ENCODE measurements at regions not wholly inside any gene's neighbourhood (a gene's known extent, or its start where the extent isn't known, plus 50 kb on each side); places are given as distances from the start of the nearest gene placed in this dataset.

DNA sequence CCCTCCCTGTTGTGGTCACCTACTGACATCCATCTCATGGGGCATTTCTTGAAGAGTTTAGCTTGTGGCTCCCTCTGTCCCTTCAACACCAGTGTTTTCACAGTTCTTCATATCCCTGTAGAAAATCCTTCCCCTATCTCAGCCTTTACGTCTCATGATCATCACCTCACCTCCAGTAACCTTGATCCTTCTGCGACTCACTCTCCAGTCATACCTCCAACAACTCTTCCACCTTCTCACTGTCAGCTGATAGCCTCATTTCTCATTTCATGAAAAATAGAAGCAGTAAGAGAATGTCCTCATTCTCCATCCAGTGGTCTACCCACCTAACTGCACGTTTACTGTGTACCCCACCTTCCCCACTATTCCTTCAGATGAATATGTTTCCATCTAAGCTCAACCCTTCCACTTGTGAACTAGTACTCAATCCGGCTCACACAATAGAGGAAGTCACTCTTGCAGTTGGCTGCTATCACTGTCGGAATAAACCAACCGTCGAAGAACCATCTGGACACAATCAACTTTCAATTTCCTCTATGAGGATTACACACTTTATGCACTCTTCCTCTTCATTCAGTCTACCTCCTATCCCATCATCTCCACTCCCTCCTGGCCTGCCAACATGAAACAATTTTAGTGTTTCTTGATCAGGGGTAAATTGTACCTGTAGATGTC lies 256.0 kb downstream of the AHR start:
- H3K9me3 ChIP-seq (ENCODE audit: insufficient read depth, low read depth, low read length) = no peaks in the 10 kb centered on the region
- no peak for TF ChIP-seq EZH2phosphoT487 (IDR thresholded peaks at IDR 0.05; ENCODE audit: borderline replicate concordance)
- TF ChIP-seq, protein P1, sequence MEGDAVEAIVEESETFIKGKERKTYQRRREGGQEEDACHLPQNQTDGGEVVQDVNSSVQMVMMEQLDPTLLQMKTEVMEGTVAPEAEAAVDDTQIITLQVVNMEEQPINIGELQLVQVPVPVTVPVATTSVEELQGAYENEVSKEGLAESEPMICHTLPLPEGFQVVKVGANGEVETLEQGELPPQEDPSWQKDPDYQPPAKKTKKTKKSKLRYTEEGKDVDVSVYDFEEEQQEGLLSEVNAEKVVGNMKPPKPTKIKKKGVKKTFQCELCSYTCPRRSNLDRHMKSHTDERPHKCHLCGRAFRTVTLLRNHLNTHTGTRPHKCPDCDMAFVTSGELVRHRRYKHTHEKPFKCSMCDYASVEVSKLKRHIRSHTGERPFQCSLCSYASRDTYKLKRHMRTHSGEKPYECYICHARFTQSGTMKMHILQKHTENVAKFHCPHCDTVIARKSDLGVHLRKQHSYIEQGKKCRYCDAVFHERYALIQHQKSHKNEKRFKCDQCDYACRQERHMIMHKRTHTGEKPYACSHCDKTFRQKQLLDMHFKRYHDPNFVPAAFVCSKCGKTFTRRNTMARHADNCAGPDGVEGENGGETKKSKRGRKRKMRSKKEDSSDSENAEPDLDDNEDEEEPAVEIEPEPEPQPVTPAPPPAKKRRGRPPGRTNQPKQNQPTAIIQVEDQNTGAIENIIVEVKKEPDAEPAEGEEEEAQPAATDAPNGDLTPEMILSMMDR (conservative IDR thresholded peaks at IDR 0.05; ENCODE audit: low read length) = peak; percentile 28
- no peaks in the 10 kb centered on the region for H3K4me1 ChIP-seq (ENCODE audit: insufficient read depth, low read length, poor library complexity, severe bottlenecking)
- H3K4me2 ChIP-seq (ENCODE audit: low read depth, low read length, poor library complexity, severe bottlenecking) = no peak overlapping the region
- H3K9ac ChIP-seq (ENCODE audit: low read depth, low read length, poor library complexity, severe bottlenecking) = no peak overlapping the region
- H3K79me2 ChIP-seq (ENCODE audit: insufficient read depth, low read length) = no peaks in the 10 kb centered on the region
- H3K27me3 ChIP-seq (ENCODE audit: insufficient read depth, low read length, poor library complexity, severe bottlenecking) = peaks cover 26% of the 10 kb centered on the region
- H3K36me3 ChIP-seq (ENCODE audit: insufficient read depth, low read length) = no peaks in the 10 kb centered on the region
- no peaks in the 10 kb centered on the region for H3F3A ChIP-seq (ENCODE audit: low read depth)
- H4K20me1 ChIP-seq (ENCODE audit: insufficient read depth, low read length, poor library complexity, severe bottlenecking) = no peaks in the 10 kb centered on the region
- no peak overlapping the region for H3K4me3 ChIP-seq (ENCODE audit: low read length, poor library complexity, severe bottlenecking)
- H3K9me2 ChIP-seq (replicated peaks; ENCODE audit: low read depth, low read length) = no peaks in the 10 kb centered on the region
- H2AFZ ChIP-seq (ENCODE audit: low read length) = no peak overlapping the region

DNA sequence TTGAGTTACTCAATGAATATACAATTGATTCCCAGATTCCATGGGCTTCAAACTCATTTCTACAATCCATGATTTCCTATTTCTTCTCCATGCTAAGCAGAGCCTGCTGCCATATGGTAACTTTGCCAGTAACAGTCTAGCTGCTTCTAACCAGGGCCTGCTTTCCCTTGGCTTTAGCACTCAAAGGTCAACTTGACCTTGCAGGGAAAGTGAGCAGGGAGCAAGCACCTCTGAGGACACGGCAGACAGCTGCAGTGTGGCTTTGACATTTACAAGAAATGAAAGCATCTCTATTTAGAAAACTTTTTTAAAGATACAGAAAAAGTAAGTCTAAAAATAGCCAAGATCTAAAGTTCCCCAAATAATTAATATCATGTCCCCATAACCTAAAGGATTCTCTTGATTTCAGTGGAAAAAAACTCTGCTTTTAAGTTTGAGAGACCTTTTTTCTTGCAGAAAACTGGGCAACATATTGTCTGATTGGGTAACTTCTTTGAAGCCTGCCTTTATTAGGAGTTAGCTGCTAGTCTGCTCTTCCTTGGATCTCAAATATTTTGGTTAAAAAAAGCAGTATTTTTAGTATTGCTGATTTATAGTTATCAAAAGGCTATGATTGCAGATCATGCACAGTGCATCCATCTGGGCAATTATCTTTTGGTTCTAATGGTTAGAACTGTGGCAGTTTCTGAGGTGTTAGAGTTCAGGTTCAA lies 257.9 kb downstream of the AHR start:
- TF ChIP-seq EZH2phosphoT487 (IDR thresholded peaks at IDR 0.05; ENCODE audit: borderline replicate concordance) = no peak
- TF ChIP-seq, protein P1 (conservative IDR thresholded peaks at IDR 0.05; ENCODE audit: low read length) = no peak
- Histone ChIP-seq H3K4me1 (ENCODE audit: insufficient read depth, low read length, poor library complexity, severe bottlenecking) (no peaks in the 10 kb centered on the region), H4K20me1 (ENCODE audit: insufficient read depth, low read length, poor library complexity, severe bottlenecking) (no peaks in the 10 kb centered on the region), H3F3A (ENCODE audit: low read depth) (no peaks in the 10 kb centered on the region), H3K4me2 (ENCODE audit: low read depth, low read length, poor library complexity, severe bottlenecking) (no peak overlapping the region), H3K9ac (ENCODE audit: low read depth, low read length, poor library complexity, severe bottlenecking) (no peak overlapping the region), H3K79me2 (ENCODE audit: insufficient read depth, low read length) (no peaks in the 10 kb centered on the region), H2AFZ (ENCODE audit: low read length) (no peak overlapping the region), H3K9me2 (replicated peaks; ENCODE audit: low read depth, low read length) (no peaks in the 10 kb centered on the region), H3K27me3 (ENCODE audit: insufficient read depth, low read length, poor library complexity, severe bottlenecking) (peaks cover 46% of the 10 kb centered on the region), H3K4me3 (ENCODE audit: low read length, poor library complexity, severe bottlenecking) (no peak overlapping the region), H3K36me3 (ENCODE audit: insufficient read depth, low read length) (no peaks in the 10 kb centered on the region), H3K9me3 (ENCODE audit: insufficient read depth, low read depth, low read length) (no peaks in the 10 kb centered on the region)

DNA sequence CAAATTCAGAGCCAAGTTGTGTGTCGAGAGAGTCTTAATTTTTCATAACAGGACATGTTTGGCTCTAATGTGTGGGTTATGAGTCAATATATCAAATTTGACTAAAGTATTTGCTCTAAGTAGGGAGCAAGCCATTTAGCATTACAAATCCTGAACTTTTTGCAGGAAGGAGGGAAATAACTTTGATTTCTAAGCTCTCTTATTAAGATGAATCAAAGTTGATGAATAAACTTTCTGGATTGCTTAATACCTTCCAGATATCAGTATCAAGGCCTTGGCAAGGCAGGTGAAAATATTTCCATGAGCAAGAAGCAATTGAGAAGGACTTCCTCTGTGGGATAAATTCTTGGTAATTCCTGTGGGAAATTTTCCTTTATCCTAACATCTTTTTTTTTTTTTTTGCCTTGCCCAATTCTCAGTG lies 258.8 kb downstream of the AHR start:
- Histone ChIP-seq H4K20me1 (ENCODE audit: insufficient read depth, low read length, poor library complexity, severe bottlenecking) (no peaks in the 10 kb centered on the region), H3K9me2 (replicated peaks; ENCODE audit: low read depth, low read length) (no peaks in the 10 kb centered on the region), H3K79me2 (ENCODE audit: insufficient read depth, low read length) (no peaks in the 10 kb centered on the region), H3K4me3 (ENCODE audit: low read length, poor library complexity, severe bottlenecking) (no peak overlapping the region), H3K4me1 (ENCODE audit: insufficient read depth, low read length, poor library complexity, severe bottlenecking) (no peaks in the 10 kb centered on the region), H3K36me3 (ENCODE audit: insufficient read depth, low read length) (no peaks in the 10 kb centered on the region), H2AFZ (ENCODE audit: low read length) (no peak overlapping the region), H3K27me3 (ENCODE audit: insufficient read depth, low read length, poor library complexity, severe bottlenecking) (peaks cover 54% of the 10 kb centered on the region), H3K9ac (ENCODE audit: low read depth, low read length, poor library complexity, severe bottlenecking) (no peak overlapping the region), H3K4me2 (ENCODE audit: low read depth, low read length, poor library complexity, severe bottlenecking) (no peak overlapping the region), H3F3A (ENCODE audit: low read depth) (no peaks in the 10 kb centered on the region), H3K9me3 (ENCODE audit: insufficient read depth, low read depth, low read length) (no peaks in the 10 kb centered on the region)
- no peak for TF ChIP-seq EZH2phosphoT487 (IDR thresholded peaks at IDR 0.05; ENCODE audit: borderline replicate concordance)
- TF ChIP-seq, protein P1 (conservative IDR thresholded peaks at IDR 0.05; ENCODE audit: low read length) = no peak

Measured in Loucy (cell line).